RWPE1 (cell line): ENCODE measurements at regions not wholly inside any gene's neighbourhood (a gene's known extent, or its start where the extent isn't known, plus 50 kb on each side); places are given as distances from the start of the nearest gene placed in this dataset.

Experiments
- CTCF ChIA-PET: fragments of 350-600 bp; sonication (Branson Sonifier 250); formaldehyde crosslinking; extraction: SDS; loops from one replicate; lab custom pipeline; 2021; lab: Yijun Ruan, JAX
- POLR2A ChIA-PET: fragments of 400-600 bp; formaldehyde crosslinking; extraction: SDS; loops from one replicate; lab custom pipeline; 2020; ENCODE audit warnings: antibody characterized with exemption; ENCODE audit not compliant: low non-redundant PET; lab: Yijun Ruan, JAX
- DNase-seq: peaks from one replicate; pipeline ENCODE4 v3.0.0; 2012; ENCODE audit warnings: low spot score
- H3K27ac ChIP-seq: fragments of 450-650 bp; 2 replicates; pipeline ENCODE4 v1.5.1; 2017
- TF ChIP-seq, protein P1 (sequence below): fragments of 450-650 bp; conservative IDR thresholded peaks from 2 replicates; pipeline ENCODE4 v1.5.1; 2017; ENCODE audit warnings: low read depth, mild to moderate bottlenecking

DNA sequence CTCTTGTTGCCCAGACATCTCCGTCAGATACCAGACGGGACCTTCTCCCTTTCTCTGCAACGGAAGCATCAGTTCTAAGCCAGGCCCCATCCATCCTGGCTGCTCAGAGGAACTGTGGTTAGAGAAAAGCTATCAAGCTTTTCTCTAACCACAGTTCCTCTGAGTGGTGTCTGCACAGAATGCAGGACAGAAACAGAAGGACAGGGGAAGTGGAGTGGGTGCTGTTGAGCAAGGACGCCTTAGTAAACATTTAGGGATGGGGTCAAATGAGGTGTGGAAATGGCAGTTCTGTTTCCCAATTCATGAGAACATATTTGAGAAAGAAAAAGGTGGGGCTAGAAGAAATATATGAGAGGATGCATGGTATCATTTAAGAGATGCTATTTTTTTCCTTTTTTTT lies 283.8 kb downstream of the CRLF2 start:
- POLR2A ChIA-PET, result no interaction called here
- TF ChIP-seq, protein P1, sequence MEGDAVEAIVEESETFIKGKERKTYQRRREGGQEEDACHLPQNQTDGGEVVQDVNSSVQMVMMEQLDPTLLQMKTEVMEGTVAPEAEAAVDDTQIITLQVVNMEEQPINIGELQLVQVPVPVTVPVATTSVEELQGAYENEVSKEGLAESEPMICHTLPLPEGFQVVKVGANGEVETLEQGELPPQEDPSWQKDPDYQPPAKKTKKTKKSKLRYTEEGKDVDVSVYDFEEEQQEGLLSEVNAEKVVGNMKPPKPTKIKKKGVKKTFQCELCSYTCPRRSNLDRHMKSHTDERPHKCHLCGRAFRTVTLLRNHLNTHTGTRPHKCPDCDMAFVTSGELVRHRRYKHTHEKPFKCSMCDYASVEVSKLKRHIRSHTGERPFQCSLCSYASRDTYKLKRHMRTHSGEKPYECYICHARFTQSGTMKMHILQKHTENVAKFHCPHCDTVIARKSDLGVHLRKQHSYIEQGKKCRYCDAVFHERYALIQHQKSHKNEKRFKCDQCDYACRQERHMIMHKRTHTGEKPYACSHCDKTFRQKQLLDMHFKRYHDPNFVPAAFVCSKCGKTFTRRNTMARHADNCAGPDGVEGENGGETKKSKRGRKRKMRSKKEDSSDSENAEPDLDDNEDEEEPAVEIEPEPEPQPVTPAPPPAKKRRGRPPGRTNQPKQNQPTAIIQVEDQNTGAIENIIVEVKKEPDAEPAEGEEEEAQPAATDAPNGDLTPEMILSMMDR, result no peak
- no peak overlapping the region for H3K27ac ChIP-seq
- CTCF ChIA-PET, result no interaction called here
- no peak for DNase-seq

DNA sequence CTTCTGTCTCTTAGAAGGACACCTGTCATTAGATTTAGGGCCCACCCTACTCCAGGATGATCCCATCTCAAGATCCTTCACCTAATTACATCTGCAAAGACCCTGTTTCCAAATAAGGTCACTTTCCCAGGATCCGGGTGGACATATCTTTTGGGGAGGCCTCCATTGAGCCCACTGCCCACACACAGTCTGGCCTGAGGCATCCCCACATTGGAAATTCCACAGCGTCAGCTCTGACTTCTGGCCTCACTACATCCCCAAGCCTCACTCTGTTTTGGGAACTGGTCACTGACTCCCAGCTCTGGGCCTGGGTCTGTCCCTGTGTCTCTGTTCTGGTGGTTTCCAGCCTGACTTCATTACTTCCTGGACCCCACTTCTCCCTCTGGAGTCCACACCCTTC lies 285.5 kb downstream of the CRLF2 start:
- ChIA-PET CTCF (no interaction called here), POLR2A (no interaction called here)
- no peak overlapping the region for H3K27ac ChIP-seq
- TF ChIP-seq, protein P1, result no peak
- no peak for DNase-seq

DNA sequence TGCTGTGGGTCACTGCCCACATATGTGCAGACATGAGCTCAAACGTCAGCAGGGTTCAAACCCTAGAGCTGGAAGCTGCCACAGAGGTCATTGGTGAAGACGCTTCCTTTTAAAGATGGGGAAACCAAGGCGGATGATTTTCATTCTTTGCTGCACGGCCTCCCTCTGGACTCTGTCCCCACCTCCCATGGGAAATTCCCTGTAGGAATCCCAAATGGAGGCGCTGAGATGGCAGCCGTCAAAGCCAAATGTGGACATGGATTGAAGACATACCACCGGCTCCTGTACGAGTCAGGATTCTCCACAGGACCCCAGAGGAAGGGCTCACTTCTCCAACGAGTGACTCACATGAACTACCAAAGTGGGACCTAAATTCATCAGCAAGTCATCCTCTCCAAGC lies 286.4 kb downstream of the CRLF2 start:
- TF ChIP-seq, protein P1, result no peak
- no peak overlapping the region for H3K27ac ChIP-seq

DNA sequence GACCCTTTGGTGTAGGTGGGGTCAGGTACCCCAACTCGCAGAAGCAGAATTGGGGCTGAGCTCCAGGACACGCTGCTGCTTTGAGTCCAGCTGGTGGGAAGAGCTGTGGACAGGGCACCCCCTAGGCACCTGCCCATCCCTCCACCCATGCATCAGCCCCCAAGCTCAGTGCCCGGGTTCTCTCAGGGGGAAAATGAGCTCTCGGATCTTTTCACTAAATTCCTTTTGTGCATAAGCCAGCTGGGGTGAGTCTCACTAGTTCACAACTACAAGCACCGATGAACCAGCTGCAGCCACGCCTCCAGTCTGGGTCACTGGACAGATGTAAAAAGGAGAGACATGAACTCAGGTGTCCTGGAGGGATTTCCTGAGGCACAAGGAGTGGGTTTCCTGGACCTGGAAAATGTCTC lies 286.8 kb downstream of the CRLF2 start:
- TF ChIP-seq, protein P1, result no peak
- ChIA-PET POLR2A (no interaction called here), CTCF (no interaction called here)
- H3K27ac ChIP-seq, result no peak overlapping the region
- DNase-seq, result no peak

More for the DNA sequence above, 286.4 kb downstream of the CRLF2 start:
- ChIA-PET POLR2A (no interaction called here), CTCF (no interaction called here)
- no peak for DNase-seq

DNA sequence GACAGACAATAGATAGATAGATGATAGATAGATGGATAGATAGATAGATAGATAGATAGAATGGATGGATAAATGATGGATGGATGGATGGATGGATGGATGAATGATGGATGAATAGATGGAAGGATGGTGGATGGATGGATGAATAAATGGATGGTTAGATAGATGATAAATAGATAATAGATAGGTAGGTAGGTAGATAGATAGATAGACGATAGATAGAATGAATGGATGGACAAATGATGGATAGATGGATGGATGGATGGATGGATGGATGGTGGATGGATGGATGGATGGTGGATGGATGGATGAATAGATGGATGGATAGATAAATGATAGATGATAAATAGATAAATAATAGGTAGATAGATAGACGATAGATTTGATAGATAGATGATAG lies 287.4 kb downstream of the CRLF2 start:
- POLR2A ChIA-PET, result no interaction called here
- TF ChIP-seq, protein P1, result no peak

DNA sequence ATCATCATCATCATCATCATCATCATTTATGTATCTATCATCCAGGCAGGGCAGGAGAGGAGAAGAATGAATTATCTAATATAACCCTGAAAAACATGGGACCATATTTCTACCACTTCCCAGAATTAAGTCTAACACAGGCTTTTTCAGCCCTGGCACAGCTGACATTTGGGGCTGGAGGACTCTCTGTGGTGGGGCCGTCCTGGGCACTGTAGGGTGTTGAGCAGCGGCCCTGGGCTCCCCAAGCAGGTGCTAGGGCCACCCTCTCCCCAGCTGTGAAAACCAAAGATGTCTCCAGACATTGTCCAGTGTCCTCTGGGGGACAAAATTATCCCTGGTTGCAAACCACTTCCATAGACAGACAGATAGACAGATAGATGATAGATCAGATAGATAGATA lies 288.4 kb downstream of the CRLF2 start:
- H3K27ac ChIP-seq, result no peak overlapping the region
- POLR2A ChIA-PET, result no interaction called here
- CTCF ChIA-PET, result no interaction called here
- DNase-seq, result no peak
- TF ChIP-seq, protein P1, result no peak

More for the DNA sequence above, 287.4 kb downstream of the CRLF2 start:
- DNase-seq, result no peak
- CTCF ChIA-PET, result no interaction called here
- no peak overlapping the region for H3K27ac ChIP-seq
